Ovary (tissue), 3 donors: ENCODE measurements at regions not wholly inside any gene's neighbourhood (a gene's known extent, or its start where the extent isn't known, plus 50 kb on each side); places are given as distances from the start of the nearest gene placed in this dataset.

Experiments
- EP300 ChIP-seq: sonication (generic); formaldehyde crosslinking; IDR thresholded peaks from one replicate; pipeline ENCODE4 v1.6.1; 2017; ENCODE audit warnings: antibody characterized with exemption
- POLR2A ChIP-seq: fragments of 450-650 bp; IDR thresholded peaks from one replicate; pipeline ENCODE4 v1.6.1; 2017; ENCODE audit warnings: antibody characterized with exemption, mild to moderate bottlenecking, moderate library complexity
- TF ChIP-seq, protein P1 (sequence below), 3 donors: fragments of 450-650 bp in 2 of 3; fragments of 200-600 bp in 1 of 3; IDR thresholded peaks; one replicate each; pipeline versions ENCODE4 v1.5.1 to v1.8.0; 2016 to 2022; ENCODE audit warnings: antibody characterized with exemption in 3 of 3, mild to moderate bottlenecking in 1 of 3
- donor health status: DM: no; HTN: no; CAD: no.

DNA sequence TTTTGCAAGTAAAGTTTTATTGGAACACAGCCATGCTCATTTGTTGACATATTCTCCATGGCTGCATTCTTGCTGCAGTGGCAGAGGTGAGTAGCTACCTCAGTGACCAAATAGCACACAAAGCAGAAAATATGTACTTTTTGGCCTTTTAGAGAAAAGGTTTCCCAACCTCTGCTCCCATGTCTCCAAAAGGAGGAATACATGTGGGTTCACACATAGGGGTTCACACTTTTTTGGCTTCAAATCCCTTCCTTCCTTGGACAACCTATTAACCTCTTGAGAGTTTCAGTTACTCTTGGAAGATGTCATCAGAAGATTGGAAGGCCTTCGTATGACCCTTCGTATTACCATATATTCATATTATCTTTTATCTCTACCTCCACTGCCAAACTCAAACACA, 285.1 kb upstream of the TUT7 start:
- no peak for TF ChIP-seq EP300
- TF ChIP-seq POLR2A, result no peak
- TF ChIP-seq, protein P1, sequence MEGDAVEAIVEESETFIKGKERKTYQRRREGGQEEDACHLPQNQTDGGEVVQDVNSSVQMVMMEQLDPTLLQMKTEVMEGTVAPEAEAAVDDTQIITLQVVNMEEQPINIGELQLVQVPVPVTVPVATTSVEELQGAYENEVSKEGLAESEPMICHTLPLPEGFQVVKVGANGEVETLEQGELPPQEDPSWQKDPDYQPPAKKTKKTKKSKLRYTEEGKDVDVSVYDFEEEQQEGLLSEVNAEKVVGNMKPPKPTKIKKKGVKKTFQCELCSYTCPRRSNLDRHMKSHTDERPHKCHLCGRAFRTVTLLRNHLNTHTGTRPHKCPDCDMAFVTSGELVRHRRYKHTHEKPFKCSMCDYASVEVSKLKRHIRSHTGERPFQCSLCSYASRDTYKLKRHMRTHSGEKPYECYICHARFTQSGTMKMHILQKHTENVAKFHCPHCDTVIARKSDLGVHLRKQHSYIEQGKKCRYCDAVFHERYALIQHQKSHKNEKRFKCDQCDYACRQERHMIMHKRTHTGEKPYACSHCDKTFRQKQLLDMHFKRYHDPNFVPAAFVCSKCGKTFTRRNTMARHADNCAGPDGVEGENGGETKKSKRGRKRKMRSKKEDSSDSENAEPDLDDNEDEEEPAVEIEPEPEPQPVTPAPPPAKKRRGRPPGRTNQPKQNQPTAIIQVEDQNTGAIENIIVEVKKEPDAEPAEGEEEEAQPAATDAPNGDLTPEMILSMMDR (IDR thresholded peaks at IDR 0.05), result no peak
